ENCODE measurements at regions not wholly inside any gene's neighbourhood (a gene's known extent, or its start where the extent isn't known, plus 50 kb on each side); places are given as distances from the start of the nearest gene placed in this dataset.

DNA sequence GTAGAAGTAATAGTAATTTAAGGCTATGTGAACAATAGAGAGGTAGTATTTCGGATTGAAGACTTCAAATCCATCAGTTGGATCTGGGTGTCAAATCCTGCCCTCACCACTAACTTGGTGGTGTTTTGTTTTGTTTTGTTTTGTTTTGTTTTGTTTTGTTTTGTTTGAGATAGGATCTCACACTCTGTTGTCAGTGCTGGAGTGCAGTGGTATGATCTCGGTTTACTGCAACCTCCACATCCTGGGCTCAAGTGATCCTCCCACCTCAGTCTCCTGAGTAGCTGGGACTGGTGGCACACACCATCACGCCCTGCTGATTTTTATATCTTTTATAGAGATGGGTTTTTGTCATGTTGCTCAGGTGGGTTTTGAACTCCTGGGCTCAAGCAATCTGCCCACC is 129.4 kb upstream of the ZNF217 start:
- TF ChIP-seq, protein P1, sequence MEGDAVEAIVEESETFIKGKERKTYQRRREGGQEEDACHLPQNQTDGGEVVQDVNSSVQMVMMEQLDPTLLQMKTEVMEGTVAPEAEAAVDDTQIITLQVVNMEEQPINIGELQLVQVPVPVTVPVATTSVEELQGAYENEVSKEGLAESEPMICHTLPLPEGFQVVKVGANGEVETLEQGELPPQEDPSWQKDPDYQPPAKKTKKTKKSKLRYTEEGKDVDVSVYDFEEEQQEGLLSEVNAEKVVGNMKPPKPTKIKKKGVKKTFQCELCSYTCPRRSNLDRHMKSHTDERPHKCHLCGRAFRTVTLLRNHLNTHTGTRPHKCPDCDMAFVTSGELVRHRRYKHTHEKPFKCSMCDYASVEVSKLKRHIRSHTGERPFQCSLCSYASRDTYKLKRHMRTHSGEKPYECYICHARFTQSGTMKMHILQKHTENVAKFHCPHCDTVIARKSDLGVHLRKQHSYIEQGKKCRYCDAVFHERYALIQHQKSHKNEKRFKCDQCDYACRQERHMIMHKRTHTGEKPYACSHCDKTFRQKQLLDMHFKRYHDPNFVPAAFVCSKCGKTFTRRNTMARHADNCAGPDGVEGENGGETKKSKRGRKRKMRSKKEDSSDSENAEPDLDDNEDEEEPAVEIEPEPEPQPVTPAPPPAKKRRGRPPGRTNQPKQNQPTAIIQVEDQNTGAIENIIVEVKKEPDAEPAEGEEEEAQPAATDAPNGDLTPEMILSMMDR (IDR thresholded peaks at IDR 0.05): no peak
- TF ChIP-seq EP300 (IDR thresholded peaks at IDR 0.05) (no peak), POLR2A (IDR thresholded peaks at IDR 0.05) (no peak)
